H1 (cell line): ENCODE measurements at regions not wholly inside any gene's neighbourhood (a gene's known extent, or its start where the extent isn't known, plus 50 kb on each side); places are given as distances from the start of the nearest gene placed in this dataset.

Experiments used
- CTCF ChIA-PET: fragments of 300-600 bp; sonication (Branson Sonifier 250); formaldehyde crosslinking; loops from one replicate; lab custom pipeline; 2021; ENCODE audit not compliant: partially characterized antibody; lab: Charles Lee
- POLR2A ChIA-PET: fragments of 300-600 bp; sonication (Branson Sonifier 250); formaldehyde crosslinking; loops from one replicate; lab custom pipeline; 2021; ENCODE audit warnings: inconsistent platforms; ENCODE audit not compliant: partially characterized antibody; lab: Charles Lee
- DNase-seq, 2 experiments: peaks; one replicate each; pipeline versions ENCODE4 v3.0.0 to v3.0.0-alpha.2; 2010 to 2022; ENCODE audit warnings: low spot score in 2 of 2, low read depth in 1 of 2, mixed read lengths in 1 of 2
- FAIRE-seq: peaks from 2 replicates; lab custom pipeline; 2011; peaks lifted over from hg19 to GRCh38; lab: Jason Lieb, UNC
- H2AFZ ChIP-seq: 2 replicates; pipeline ENCODE4 v1.8.1; 2012; ENCODE audit warnings: low read length, inconsistent platforms
- H2AK5ac ChIP-seq: 2 replicates; pipeline ENCODE4 v1.6.1; 2013; ENCODE audit warnings: low read depth, low read length
- H2BK120ac ChIP-seq: replicated peaks from 2 replicates; pipeline ENCODE3; 2013; ENCODE audit warnings: low read depth, low read length, inconsistent platforms
- H2BK12ac ChIP-seq: 2 replicates; pipeline ENCODE4 v1.6.1; 2013; ENCODE audit warnings: low read depth, low read length
- H2BK15ac ChIP-seq: 2 replicates; pipeline ENCODE4 v1.6.1; 2013; ENCODE audit warnings: low read length
- H2BK20ac ChIP-seq: 2 replicates; pipeline ENCODE4 v1.6.1; 2013; ENCODE audit warnings: low read length
- H2BK5ac ChIP-seq: 2 replicates; pipeline ENCODE4 v1.6.1; 2013; ENCODE audit warnings: low read depth, low read length
- H3K14ac ChIP-seq: 2 replicates; pipeline ENCODE4 v1.6.1; 2013; ENCODE audit warnings: inconsistent platforms; ENCODE audit not compliant: insufficient read length
- H3K18ac ChIP-seq: 2 replicates; pipeline ENCODE4 v1.6.1; 2013; ENCODE audit warnings: low read length; ENCODE audit errors: extremely low read depth
- H3K23ac ChIP-seq: 2 replicates; pipeline ENCODE4 v1.6.1; 2013; ENCODE audit warnings: inconsistent platforms; ENCODE audit not compliant: insufficient read length
- H3K23me2 ChIP-seq: 2 replicates; pipeline ENCODE4 v1.6.1; 2013; ENCODE audit warnings: low read depth, low read length
- H3K27ac ChIP-seq: 2 replicates; pipeline ENCODE4 v1.6.1; 2011; ENCODE audit warnings: low read depth, low read length, inconsistent platforms
- H3K27me3 ChIP-seq, 4 experiments: replicated peaks in 1 of 4; 1 replicate in 1 of 4; 2 replicates in 3 of 4; pipeline versions ENCODE4 v1.6.1 to v1.8.1; 2011 to 2013; ENCODE audit warnings: low read length in 3 of 4, mild to moderate bottlenecking in 3 of 4, inconsistent platforms in 2 of 4, mixed read lengths in 2 of 4, moderate library complexity in 1 of 4; ENCODE audit not compliant: control insufficient read depth in 3 of 4, insufficient read depth in 3 of 4; ENCODE audit errors: extremely low read depth in 1 of 4
- H3K36me3 ChIP-seq, 4 experiments: 2 replicates each; pipeline versions ENCODE4 v1.6.1 to v1.8.1; 2011 to 2013; ENCODE audit warnings: mild to moderate bottlenecking in 4 of 4, low read length in 3 of 4, moderate library complexity in 2 of 4, control low read depth in 1 of 4, inconsistent platforms in 1 of 4; ENCODE audit not compliant: insufficient read depth in 4 of 4, control insufficient read depth in 2 of 4
- H3K4ac ChIP-seq: replicated peaks from 2 replicates; pipeline ENCODE3; 2013; ENCODE audit warnings: low read length, low read depth, mixed read lengths, inconsistent platforms; ENCODE audit not compliant: insufficient read length
- H3K4me1 ChIP-seq, 4 experiments: replicated peaks in 1 of 4; 1 replicate in 1 of 4; 2 replicates in 3 of 4; pipeline versions ENCODE4 v1.6.1 to v1.8.1; 2011 to 2013; ENCODE audit warnings: low read length in 3 of 4, inconsistent platforms in 2 of 4, mixed read lengths in 1 of 4; ENCODE audit not compliant: insufficient read depth in 4 of 4, control insufficient read depth in 3 of 4
- H3K4me2 ChIP-seq, 2 experiments: 2 replicates each; pipeline versions ENCODE4 v1.6.1 to v1.8.1; 2011 to 2013; ENCODE audit warnings: low read depth in 2 of 2, low read length in 2 of 2, control low read depth in 1 of 2, inconsistent platforms in 1 of 2, mild to moderate bottlenecking in 1 of 2; ENCODE audit not compliant: insufficient read depth in 1 of 2
- H3K4me3 ChIP-seq, 4 experiments: fragments of 200-600, 300-600 bp in 1 of 4; sonication (generic), shearing (Covaris generic), sonication (Bioruptor Twin) in 1 of 4; 2 replicates each; pipeline versions ENCODE4 v1.5.1 to v1.8.1; 2011 to 2016; ENCODE audit warnings: low read length in 4 of 4, low read depth in 3 of 4, control low read depth in 2 of 4, inconsistent platforms in 2 of 4, mild to moderate bottlenecking in 2 of 4, mixed read lengths in 1 of 4, moderate library complexity in 1 of 4; ENCODE audit not compliant: insufficient read depth in 2 of 4; ENCODE audit errors: extremely low read depth in 1 of 4
- H3K56ac ChIP-seq: replicated peaks from 2 replicates; pipeline ENCODE3; 2013; ENCODE audit warnings: low read depth, mild to moderate bottlenecking, mixed read lengths, low read length, inconsistent platforms; ENCODE audit not compliant: insufficient read length
- H3K79me1 ChIP-seq: 2 replicates; pipeline ENCODE4 v1.6.1; 2013; ENCODE audit warnings: low read depth, low read length, control low read depth
- H3K79me2 ChIP-seq, 2 experiments: 2 replicates each; pipeline versions ENCODE4 v1.6.1 to v1.8.1; 2012 to 2013; ENCODE audit warnings: low read length in 2 of 2, mild to moderate bottlenecking in 2 of 2, inconsistent platforms in 1 of 2; ENCODE audit not compliant: insufficient read depth in 2 of 2, control insufficient read depth in 1 of 2
- H3K9ac ChIP-seq, 4 experiments: replicated peaks in 1 of 4; 1 replicate in 1 of 4; 2 replicates in 3 of 4; pipeline versions ENCODE4 v1.6.1 to v1.8.1; 2011 to 2013; ENCODE audit warnings: low read depth in 3 of 4, low read length in 3 of 4, control low read depth in 2 of 4, mild to moderate bottlenecking in 2 of 4, moderate library complexity in 2 of 4, inconsistent platforms in 1 of 4; ENCODE audit errors: extremely low read depth in 1 of 4
- H3K9me3 ChIP-seq, 2 experiments: 2 replicates each; pipeline versions ENCODE4 v1.6.1 to v1.8.1; 2012 to 2013; ENCODE audit warnings: mild to moderate bottlenecking in 2 of 2, moderate library complexity in 2 of 2, control low read depth in 1 of 2, inconsistent platforms in 1 of 2, low read depth in 1 of 2, low read length in 1 of 2, mixed read lengths in 1 of 2; ENCODE audit not compliant: insufficient read depth in 2 of 2
- H4K20me1 ChIP-seq, 2 experiments: replicated peaks in 1 of 2; 2 replicates each; pipeline versions ENCODE3 to v1.8.1; 2011 to 2013; ENCODE audit warnings: inconsistent platforms in 2 of 2, low read length in 2 of 2, mild to moderate bottlenecking in 1 of 2; ENCODE audit not compliant: insufficient read depth in 2 of 2, control insufficient read depth in 1 of 2
- H4K5ac ChIP-seq: 2 replicates; pipeline ENCODE4 v1.6.1; 2013; ENCODE audit warnings: low read length, low read depth, mixed read lengths, inconsistent platforms; ENCODE audit not compliant: insufficient read length
- H4K8ac ChIP-seq: 2 replicates; pipeline ENCODE4 v1.8.0; 2013; ENCODE audit warnings: mild to moderate bottlenecking, moderate library complexity, low read length, inconsistent platforms; ENCODE audit not compliant: insufficient read depth; ENCODE audit errors: extremely low read depth
- H4K91ac ChIP-seq: replicated peaks from 2 replicates; pipeline ENCODE3; 2013; ENCODE audit warnings: low read length, mixed read lengths, inconsistent platforms; ENCODE audit not compliant: insufficient read length
- ASH2L ChIP-seq: fragments of 200-600, 300-600 bp; sonication (generic); IDR thresholded peaks from one replicate; pipeline ENCODE4 v1.7.1; 2017; ENCODE audit warnings: low read length
- CBX5 ChIP-seq: fragments of 300-800, 300-1000 bp; sonication (generic); IDR thresholded peaks from 2 replicates; pipeline ENCODE4 v1.7.1; 2016; ENCODE audit warnings: antibody characterized with exemption, low read length, low read depth
- CBX8 ChIP-seq: fragments of 300-800, 300-1000 bp; sonication (generic); IDR thresholded peaks from 2 replicates; pipeline ENCODE4 v1.7.1; 2016; ENCODE audit warnings: low read depth, low read length, borderline replicate concordance
- CEBPB ChIP-seq: IDR thresholded peaks from 2 replicates; pipeline ENCODE4 v1.6.1; 2012; ENCODE audit warnings: low read depth, low read length
- JUND ChIP-seq: IDR thresholded peaks from 2 replicates; pipeline ENCODE4 v1.6.1; 2011; ENCODE audit warnings: mild to moderate bottlenecking, improper control_type of control experiment, low read length
- KDM5A ChIP-seq: fragments of 200-600 bp; IDR thresholded peaks from 2 replicates; pipeline ENCODE4 v1.7.1; 2012; ENCODE audit warnings: mild to moderate bottlenecking, low read length, inconsistent platforms, mixed read lengths
- NANOG ChIP-seq: IDR thresholded peaks from 2 replicates; pipeline ENCODE4 v1.6.1; 2011; ENCODE audit warnings: low read length, low read depth, mild to moderate bottlenecking, inconsistent platforms; ENCODE audit not compliant: insufficient read depth, poor library complexity, severe bottlenecking
- NRF1 ChIP-seq: IDR thresholded peaks from 2 replicates; pipeline ENCODE4 v1.6.1; 2011; ENCODE audit warnings: mild to moderate bottlenecking, low read depth, low read length, improper control_type of control experiment
- PHF8 ChIP-seq: fragments of 200-600 bp; sonication (generic); conservative IDR thresholded peaks from 2 replicates; pipeline ENCODE4 v1.7.1; 2012; ENCODE audit warnings: low read depth, mild to moderate bottlenecking, inconsistent platforms, low read length, moderate library complexity
- RNF2 ChIP-seq: fragments of 200-900, 300-1000 bp; sonication (generic); IDR thresholded peaks from 2 replicates; pipeline ENCODE4 v1.7.1; 2016; ENCODE audit warnings: borderline replicate concordance, low read depth, mild to moderate bottlenecking, antibody characterized with exemption, low read length; ENCODE audit not compliant: poor library complexity, severe bottlenecking; ENCODE audit errors: missing control alignments
- SIRT6 ChIP-seq: IDR thresholded peaks from one replicate; pipeline ENCODE4 v1.7.1; 2012; ENCODE audit warnings: low read length, inconsistent platforms
- SRF ChIP-seq: IDR thresholded peaks from 2 replicates; pipeline ENCODE4 v1.6.1; 2011; ENCODE audit warnings: mild to moderate bottlenecking, low read depth, low read length, moderate library complexity
- TAF1 ChIP-seq: IDR thresholded peaks from 2 replicates; pipeline ENCODE4 v1.6.1; 2011; ENCODE audit warnings: mild to moderate bottlenecking, low read depth, low read length
- WGBS, 2 experiments: shearing (Covaris generic) in 1 of 2; methylation state at CpG; one replicate each; pipeline versions ENCODE4 v1.1.6 to v1.1.7; 2013 to 2015; ENCODE audit warnings: low lambda C conversion rate in 2 of 2, mixed read lengths in 2 of 2, inconsistent platforms in 1 of 2, low coverage in 1 of 2, missing lambda C conversion rate in 1 of 2; ENCODE audit not compliant: insufficient replicate concordance in 2 of 2, insufficient coverage in 1 of 2, insufficient read length in 1 of 2; ENCODE audit errors: extremely low coverage in 1 of 2, missing lambda C conversion rate in 1 of 2; 5-methylcytosine and 5-hydroxymethylcytosine counted together
- TF ChIP-seq, protein P1 (sequence below): IDR thresholded peaks from 2 replicates; pipeline ENCODE4 v1.6.1; 2012; ENCODE audit warnings: inconsistent platforms

DNA sequence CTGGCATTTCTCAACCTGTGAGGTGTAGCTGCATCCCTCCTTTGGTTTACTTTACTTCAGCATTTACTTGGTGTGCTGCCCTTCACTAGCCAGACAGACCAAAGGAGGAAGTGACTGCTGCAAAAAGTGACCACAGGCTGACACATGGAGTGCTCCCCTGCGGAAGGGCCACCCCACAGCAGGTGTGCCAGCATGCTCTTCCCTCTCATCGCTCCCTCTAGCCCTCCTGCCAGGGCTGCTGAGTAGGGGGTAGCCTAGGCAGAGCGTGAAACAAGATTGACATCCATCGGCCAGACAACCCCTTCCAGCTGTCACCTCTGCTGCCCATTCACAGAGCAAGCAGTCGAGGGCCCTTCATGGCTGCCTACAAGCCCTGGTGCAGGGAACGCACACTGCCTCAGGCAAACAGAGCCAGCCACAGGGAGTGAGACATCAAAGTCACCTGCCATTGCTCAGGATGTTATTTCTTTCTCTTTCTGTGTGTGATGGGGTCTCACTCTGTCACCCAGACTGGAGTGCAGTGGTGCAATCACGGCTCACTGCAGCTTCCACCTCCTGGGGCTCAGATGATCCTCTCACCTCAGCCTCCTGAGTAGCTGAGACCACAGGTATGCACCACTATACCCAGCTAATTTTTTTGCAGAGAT, 102.0 kb upstream of the RPS6KA2 start:
- Histone ChIP-seq H3K23me2 (no peaks in the 10 kb centered on the region), H3K4me2 (no peak overlapping the region), H3K18ac (no peak overlapping the region), H3K27me3 (no peaks in the 10 kb centered on the region), H3K4me3 (no peak overlapping the region), H2AK5ac (no peak overlapping the region), H3K4ac (no peak overlapping the region), H3K56ac (no peak overlapping the region), H2BK20ac (no peak overlapping the region), H3K4me1 (peaks cover 0 to 2% (median 1%) of the 10 kb centered on the region in 4 experiments; a peak in 2 of 7 replicates), H2BK12ac (no peak overlapping the region), H2BK15ac (no peak overlapping the region), H3K9me3 (no peaks in the 10 kb centered on the region), H4K8ac (no peak overlapping the region), H2AFZ (no peak overlapping the region), H3K79me1 (no peaks in the 10 kb centered on the region), H3K9ac (no peak overlapping the region), H3K14ac (no peak overlapping the region), H4K20me1 (no peaks in the 10 kb centered on the region), H3K23ac (no peak overlapping the region), H3K36me3 (no peaks in the 10 kb centered on the region), H3K27ac (no peak overlapping the region), H2BK5ac (no peak overlapping the region; the same call in 1 of the 2 replicates), H4K5ac (no peak overlapping the region), H3K79me2 (no peaks in the 10 kb centered on the region), H2BK120ac (no peak overlapping the region), H4K91ac (no peak overlapping the region)
- no peak for DNase-seq
- CTCF ChIA-PET = interaction anchor here (0.8 to 1.1 kb wide), 2 partner anchors 13 to 17 kb away, joined by 3 read pairs; no protein-coding TSS in a partner anchor
- POLR2A ChIA-PET = no interaction called here
- no peak for FAIRE-seq
- 78% methylated on average over 7 of the region's 7 CpGs; no CpG with 5 or more reads in 1 of the 2 experiments for WGBS, 2 experiments
- TF ChIP-seq TAF1 (no peak), SIRT6 (no peak), PHF8 (no peak), KDM5A (no peak), JUND (no peak), NRF1 (no peak), CEBPB (no peak), ASH2L (no peak), NANOG (no peak), RNF2 (no peak), SRF (no peak), CBX8 (no peak), CBX5 (no peak)
- TF ChIP-seq, protein P1, sequence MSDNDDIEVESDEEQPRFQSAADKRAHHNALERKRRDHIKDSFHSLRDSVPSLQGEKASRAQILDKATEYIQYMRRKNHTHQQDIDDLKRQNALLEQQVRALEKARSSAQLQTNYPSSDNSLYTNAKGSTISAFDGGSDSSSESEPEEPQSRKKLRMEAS = no peak
